Thyroid gland (tissue), 4 donors: ENCODE measurements at regions not wholly inside any gene's neighbourhood (a gene's known extent, or its start where the extent isn't known, plus 50 kb on each side); places are given as distances from the start of the nearest gene placed in this dataset.
"Not testable (repeated sequence)": the region's sequence is repeated elsewhere in the genome, so short reads cannot be mapped to it uniquely, and the experiment has no call there.

ENCODE experiments used
- DNase-seq, 2 donors: peaks; one replicate each; pipeline ENCODE4 v3.0.0-alpha.2; 2019
- H3K27ac ChIP-seq, 3 donors: fragments of 200-600 bp; sonication (generic); 1 replicate in 2 of 3; 2 replicates in 1 of 3; pipeline ENCODE4 v1.5.1; 2016 to 2019; ENCODE audit warnings: mild to moderate bottlenecking in 1 of 3, moderate library complexity in 1 of 3
- H3K27me3 ChIP-seq: fragments of 200-600 bp; sonication (generic); one replicate; pipeline ENCODE4 v1.5.1; 2019
- H3K36me3 ChIP-seq, 2 donors: fragments of 200-600 bp; sonication (generic); one replicate each; pipeline ENCODE4 v1.5.1; 2016 to 2019
- H3K4me1 ChIP-seq, 2 donors: fragments of 200-600 bp; sonication (generic); one replicate each; pipeline ENCODE4 v1.5.1; 2017 to 2019
- H3K4me3 ChIP-seq, 3 donors: fragments of 200-600 bp; sonication (generic); replicated peaks in 1 of 3; 1 replicate in 2 of 3; 2 replicates in 1 of 3; pipeline ENCODE4 v1.5.1; 2016; ENCODE audit warnings: mild to moderate bottlenecking in 1 of 3
- H3K9me3 ChIP-seq: fragments of 200-600 bp; sonication (generic); one replicate; pipeline ENCODE4 v1.5.1; 2017
- CTCF ChIP-seq, 6 experiments: fragments of 200-600 bp in 3 of 6; fragments of 450-650 bp in 3 of 6; sonication (generic) in 3 of 6; IDR thresholded peaks; one replicate each; pipeline ENCODE4 v1.5.1; 2016 to 2019; ENCODE audit warnings: antibody characterized with exemption in 6 of 6, mild to moderate bottlenecking in 2 of 6, inconsistent platforms in 1 of 6, moderate library complexity in 1 of 6
- POLR2A ChIP-seq, 2 donors: fragments of 450-650 bp; IDR thresholded peaks; one replicate each; pipeline ENCODE4 v1.6.1; 2017; ENCODE audit warnings: antibody characterized with exemption in 2 of 2, mild to moderate bottlenecking in 2 of 2, moderate library complexity in 1 of 2
- WGBS, 2 donors: methylation state at CpG; one replicate each; pipeline ENCODE4 v1.1.5; 2017; 5-methylcytosine and 5-hydroxymethylcytosine counted together
- intact Hi-C: fragments of 100-400 bp; cut with DNase I; formaldehyde crosslinking; loops from one replicate; pipeline ENCODE4 v1.15.1; 2023

- Histone ChIP-seq H3K9me3 (no peaks in the 10 kb centered on the region), H3K4me1 (no peaks in the 10 kb centered on the region), H3K4me3 (no peak overlapping the region), H3K27me3 (no peaks in the 10 kb centered on the region), H3K27ac (no peak overlapping the region), H3K36me3 (no peaks in the 10 kb centered on the region)
- TF ChIP-seq POLR2A (IDR thresholded peaks at IDR 0.05) = no peak
- TF ChIP-seq CTCF (IDR thresholded peaks at IDR 0.05) = no peak
- DNase-seq = no peak
- intact Hi-C loops = no loop called here
These were observed 82.2 kb upstream of the GMDS start for GRCh38 chr6:2327591-2327990.

- intact Hi-C loops = no loop called here
- no peak for DNase-seq
- Histone ChIP-seq H3K4me3 (no peak overlapping the region), H3K9me3 (no peaks in the 10 kb centered on the region), H3K27me3 (no peaks in the 10 kb centered on the region), H3K36me3 (no peaks in the 10 kb centered on the region), H3K4me1 (no peaks in the 10 kb centered on the region), H3K27ac (no peak overlapping the region)
- WGBS, 2 donors = 84 to 86% methylated on average over 2 of the region's 2 CpGs
- no peak for TF ChIP-seq CTCF (IDR thresholded peaks at IDR 0.05)
- no peak for TF ChIP-seq POLR2A (IDR thresholded peaks at IDR 0.05)
These were observed 79.0 kb upstream of the GMDS start for GRCh38 chr6:2324166-2324953.

GRCh38 chr6:2317498-2317897 lies 72.1 kb upstream of the GMDS start:
- not testable (repeated sequence) for H3K27ac ChIP-seq
- WGBS, 2 donors = 95% methylated on average over 10 to 11 of the region's 11 CpGs

GRCh38 chr6:2314641-2315040 lies 69.2 kb upstream of the GMDS start:
- intact Hi-C loops = no loop called here
- TF ChIP-seq POLR2A (IDR thresholded peaks at IDR 0.05) = no peak
- 82% methylated on average over 7 of the region's 7 CpGs for WGBS, 2 donors
- no peaks in the 10 kb centered on the region for H3K27me3 ChIP-seq
- H3K9me3 ChIP-seq = no peaks in the 10 kb centered on the region
- H3K4me1 ChIP-seq = no peaks in the 10 kb centered on the region
- no peak for DNase-seq
- no peak overlapping the region for H3K4me3 ChIP-seq
- H3K36me3 ChIP-seq = no peaks in the 10 kb centered on the region
- no peak overlapping the region for H3K27ac ChIP-seq

More at GRCh38 chr6:2317498-2317897, 72.1 kb upstream of the GMDS start:
- H3K36me3 ChIP-seq, H3K9me3 ChIP-seq, H3K4me3 ChIP-seq, H3K27me3 ChIP-seq, H3K4me1 ChIP-seq, DNase-seq, intact Hi-C loops: not testable (repeated sequence)

- Histone ChIP-seq H3K27ac (no peak overlapping the region), H3K36me3 (no peaks in the 10 kb centered on the region), H3K9me3 (no peaks in the 10 kb centered on the region), H3K27me3 (no peaks in the 10 kb centered on the region), H3K4me1 (no peaks in the 10 kb centered on the region), H3K4me3 (no peak overlapping the region)
- no peak for DNase-seq
- TF ChIP-seq CTCF (IDR thresholded peaks at IDR 0.05) (no peak), POLR2A (IDR thresholded peaks at IDR 0.05) (no peak)
- intact Hi-C loops = no loop called here
These were observed 64.6 kb upstream of the GMDS start for GRCh38 chr6:2310042-2310441.

- Histone ChIP-seq H3K4me1 (no peaks in the 10 kb centered on the region), H3K4me3 (no peak overlapping the region), H3K36me3 (no peaks in the 10 kb centered on the region), H3K9me3 (no peaks in the 10 kb centered on the region), H3K27me3 (no peaks in the 10 kb centered on the region), H3K27ac (no peak overlapping the region)
- TF ChIP-seq CTCF (IDR thresholded peaks at IDR 0.05) (no peak), POLR2A (IDR thresholded peaks at IDR 0.05) (no peak)
- DNase-seq = no peak
- intact Hi-C loops = no loop called here
- 94 to 98% methylated on average over 4 of the region's 4 CpGs for WGBS, 2 donors
These were observed 63.7 kb upstream of the GMDS start for GRCh38 chr6:2309122-2309521.
